ENCODE measurements at regions not wholly inside any gene's neighbourhood (a gene's known extent, or its start where the extent isn't known, plus 50 kb on each side); places are given as distances from the start of the nearest gene placed in this dataset.

DNA sequence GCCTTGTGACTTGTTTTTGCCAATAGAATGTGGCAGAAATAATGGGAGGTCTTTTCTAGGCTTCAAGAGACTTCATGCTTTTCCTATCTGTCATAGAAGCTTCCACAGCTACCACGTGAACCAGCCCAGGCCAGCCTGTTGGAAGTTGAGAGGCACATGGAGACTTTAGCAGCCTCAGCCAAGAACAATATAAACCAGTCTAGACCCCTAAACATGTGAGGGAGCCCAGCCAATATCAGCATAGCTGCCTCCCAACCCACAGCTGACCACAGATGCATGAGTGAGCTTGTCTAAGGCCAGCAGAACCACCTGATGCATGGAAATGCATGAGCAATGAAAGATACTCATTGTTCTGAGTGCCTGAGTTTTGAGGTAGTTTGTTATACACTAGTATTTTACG lies 540.7 kb upstream of the BTBD3 start:
- DNase-seq (ENCODE audit: low read depth) = no peak
- H3K4me3 ChIP-seq (ENCODE audit: low read depth, low read length) = no peak overlapping the region
- TF ChIP-seq, protein P1, sequence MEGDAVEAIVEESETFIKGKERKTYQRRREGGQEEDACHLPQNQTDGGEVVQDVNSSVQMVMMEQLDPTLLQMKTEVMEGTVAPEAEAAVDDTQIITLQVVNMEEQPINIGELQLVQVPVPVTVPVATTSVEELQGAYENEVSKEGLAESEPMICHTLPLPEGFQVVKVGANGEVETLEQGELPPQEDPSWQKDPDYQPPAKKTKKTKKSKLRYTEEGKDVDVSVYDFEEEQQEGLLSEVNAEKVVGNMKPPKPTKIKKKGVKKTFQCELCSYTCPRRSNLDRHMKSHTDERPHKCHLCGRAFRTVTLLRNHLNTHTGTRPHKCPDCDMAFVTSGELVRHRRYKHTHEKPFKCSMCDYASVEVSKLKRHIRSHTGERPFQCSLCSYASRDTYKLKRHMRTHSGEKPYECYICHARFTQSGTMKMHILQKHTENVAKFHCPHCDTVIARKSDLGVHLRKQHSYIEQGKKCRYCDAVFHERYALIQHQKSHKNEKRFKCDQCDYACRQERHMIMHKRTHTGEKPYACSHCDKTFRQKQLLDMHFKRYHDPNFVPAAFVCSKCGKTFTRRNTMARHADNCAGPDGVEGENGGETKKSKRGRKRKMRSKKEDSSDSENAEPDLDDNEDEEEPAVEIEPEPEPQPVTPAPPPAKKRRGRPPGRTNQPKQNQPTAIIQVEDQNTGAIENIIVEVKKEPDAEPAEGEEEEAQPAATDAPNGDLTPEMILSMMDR (IDR thresholded peaks at IDR 0.05; ENCODE audit: insufficient read depth, low read depth, low read length, missing control alignments) = no peak

DNA sequence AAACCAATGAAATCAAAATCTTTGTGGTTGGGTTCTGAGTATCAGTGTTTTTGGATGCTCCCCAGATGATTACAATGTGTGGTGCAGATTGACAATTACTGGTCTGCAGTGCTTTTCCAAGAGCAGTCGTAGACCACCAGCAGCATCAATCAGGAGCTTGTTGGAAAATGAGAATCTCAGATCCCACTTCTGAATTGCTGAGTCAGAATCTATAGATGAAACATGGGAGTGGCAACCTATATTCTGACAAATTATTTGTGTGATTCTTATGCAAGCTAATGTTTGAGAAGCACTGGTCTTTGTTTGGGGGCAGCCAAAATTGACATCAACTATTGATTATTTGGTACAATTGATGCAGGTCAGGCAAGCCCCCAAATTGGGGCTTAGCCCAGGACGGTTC lies 539.9 kb upstream of the BTBD3 start:
- no peak overlapping the region for H3K4me3 ChIP-seq (ENCODE audit: low read depth, low read length)
- TF ChIP-seq, protein P1 (IDR thresholded peaks at IDR 0.05; ENCODE audit: insufficient read depth, low read depth, low read length, missing control alignments) = no peak
- no peak for DNase-seq (ENCODE audit: low read depth)

DNA sequence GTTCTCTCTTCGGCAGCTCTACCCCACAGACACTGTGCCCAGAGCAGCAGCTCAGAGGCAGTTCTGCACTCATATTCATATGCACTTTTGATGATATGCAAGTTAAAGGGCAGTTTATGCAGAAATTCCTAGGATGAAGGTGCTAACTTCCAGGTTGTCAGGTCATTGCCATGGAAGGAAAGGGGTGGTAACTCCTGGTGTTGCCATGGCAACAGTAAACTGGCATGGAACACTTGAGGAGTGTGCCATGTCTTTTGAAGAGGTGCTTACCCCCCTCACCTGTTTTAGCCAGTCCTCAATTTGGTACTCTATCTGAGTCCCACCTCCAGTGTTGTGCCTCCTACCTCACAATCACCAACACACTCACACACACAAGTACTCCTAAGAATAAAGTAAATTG lies 539.4 kb upstream of the BTBD3 start:
- TF ChIP-seq, protein P1 (IDR thresholded peaks at IDR 0.05; ENCODE audit: insufficient read depth, low read depth, low read length, missing control alignments) = no peak
- no peak overlapping the region for H3K4me3 ChIP-seq (ENCODE audit: low read depth, low read length)
- no peak for DNase-seq (ENCODE audit: low read depth)

DNA sequence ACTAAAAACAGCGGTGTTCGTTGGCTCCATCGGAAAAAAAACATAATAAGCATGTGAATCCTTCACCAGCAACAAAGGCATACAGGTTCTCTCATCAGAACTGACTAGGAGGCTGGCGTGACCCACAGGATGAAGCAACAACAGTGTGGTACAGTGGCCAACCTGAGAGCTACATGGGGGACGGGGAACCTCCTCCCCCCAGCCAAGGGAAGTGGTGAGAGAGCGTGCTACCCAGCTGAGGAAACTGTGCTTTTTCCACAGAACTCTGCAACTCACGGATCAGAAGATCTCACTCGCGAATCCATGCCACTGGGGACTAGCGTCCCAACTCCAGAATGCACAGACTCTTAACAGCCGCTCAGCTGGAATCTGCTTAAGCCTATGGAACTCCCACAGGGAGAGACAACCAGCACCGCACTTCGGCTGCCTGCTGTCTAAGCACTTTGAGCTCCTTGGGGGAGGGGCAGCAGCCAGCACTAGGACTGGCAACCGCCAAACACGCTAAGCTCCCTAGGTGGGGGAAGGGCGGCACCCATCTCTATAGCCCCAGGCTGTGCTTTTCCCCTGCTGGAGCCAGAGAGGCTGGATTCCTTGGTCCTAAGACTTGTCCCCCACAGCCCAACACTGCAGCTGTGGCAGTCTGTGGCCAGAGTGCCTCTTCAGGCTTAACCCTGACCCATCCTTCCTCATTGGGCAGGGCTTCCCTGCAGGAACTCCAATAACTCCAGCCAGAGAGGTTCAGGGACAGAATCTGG lies 538.3 kb upstream of the BTBD3 start:
- no peak overlapping the region for H3K4me3 ChIP-seq (ENCODE audit: low read depth, low read length)
- TF ChIP-seq, protein P1 (IDR thresholded peaks at IDR 0.05; ENCODE audit: insufficient read depth, low read depth, low read length, missing control alignments) = no peak
- peak; percentile 70 for DNase-seq (ENCODE audit: low read depth)

DNA sequence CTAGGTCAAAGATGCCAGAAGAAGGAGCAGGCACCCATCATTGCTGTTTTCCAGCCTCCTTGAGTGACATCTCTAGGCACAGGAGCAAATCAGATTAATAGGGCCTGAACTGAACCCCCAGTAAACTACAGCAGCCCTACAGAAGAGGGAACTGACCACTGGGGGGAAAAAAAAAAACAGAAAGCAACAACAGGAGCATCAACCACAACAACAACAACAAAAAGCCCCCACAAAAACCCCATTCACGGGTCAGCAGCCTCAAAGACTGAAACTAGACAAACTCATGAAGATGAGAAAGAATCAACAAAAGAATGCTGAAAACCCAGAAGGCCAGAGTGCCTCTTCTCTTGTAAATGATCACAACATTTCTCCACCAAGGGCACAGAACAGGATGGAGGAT lies 537.4 kb upstream of the BTBD3 start:
- no peak overlapping the region for H3K4me3 ChIP-seq (ENCODE audit: low read depth, low read length)
- TF ChIP-seq, protein P1 (IDR thresholded peaks at IDR 0.05; ENCODE audit: insufficient read depth, low read depth, low read length, missing control alignments) = no peak
- DNase-seq (ENCODE audit: low read depth) = peak; percentile 81

DNA sequence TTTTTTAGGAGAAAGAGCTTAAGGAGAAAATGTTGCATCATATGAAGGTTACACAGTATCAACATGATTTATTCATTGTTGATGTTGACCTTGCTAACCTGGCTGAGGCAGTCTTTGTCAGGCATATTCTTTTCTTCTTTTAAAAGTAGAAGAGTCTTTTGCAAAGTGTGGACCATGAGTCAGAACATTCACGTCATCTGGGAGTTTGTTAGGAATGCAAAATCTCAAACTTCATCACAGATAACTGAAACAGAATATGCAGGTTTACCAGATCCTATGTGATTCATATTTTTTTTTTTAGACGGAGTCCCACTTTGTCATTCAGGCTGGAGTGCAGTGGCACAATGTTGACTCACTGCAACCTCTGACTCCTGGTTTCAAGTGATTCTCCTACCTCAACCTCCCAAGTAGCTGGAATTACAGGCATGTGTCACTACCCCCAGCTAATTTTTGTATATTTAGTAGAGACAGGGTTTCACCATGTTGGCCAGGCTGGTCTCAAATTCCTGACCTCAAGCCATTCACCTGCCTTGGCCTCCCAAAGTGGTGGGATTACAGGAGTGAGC lies 530.4 kb upstream of the BTBD3 start:
- no peak for DNase-seq (ENCODE audit: low read depth)
- no peak overlapping the region for H3K4me3 ChIP-seq (ENCODE audit: low read depth, low read length)
- TF ChIP-seq, protein P1 (IDR thresholded peaks at IDR 0.05; ENCODE audit: insufficient read depth, low read depth, low read length, missing control alignments) = no peak

DNA sequence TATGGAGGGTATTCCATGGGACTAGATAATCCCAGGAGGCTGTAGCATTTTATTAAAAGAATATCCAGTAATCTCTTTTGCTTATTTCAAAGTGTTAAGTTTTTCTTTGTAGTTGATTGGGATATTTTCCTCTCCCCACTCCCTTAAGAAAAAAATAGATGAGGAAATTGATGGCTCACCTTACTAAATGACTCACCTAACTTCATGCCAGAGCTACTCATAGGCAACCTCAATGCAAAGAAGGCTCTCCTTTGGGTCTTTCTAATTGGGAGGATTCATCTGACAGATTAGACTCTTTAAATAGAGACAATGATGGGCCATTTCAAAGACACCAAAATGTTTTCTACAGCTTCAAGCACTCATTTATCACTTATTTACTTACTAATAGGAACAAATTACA lies 528.5 kb upstream of the BTBD3 start:
- no peak for DNase-seq (ENCODE audit: low read depth)
- TF ChIP-seq, protein P1 (IDR thresholded peaks at IDR 0.05; ENCODE audit: insufficient read depth, low read depth, low read length, missing control alignments) = no peak
- H3K4me3 ChIP-seq (ENCODE audit: low read depth, low read length) = no peak overlapping the region
